DOHH2 (cell line): ENCODE measurements at regions not wholly inside any gene's neighbourhood (a gene's known extent, or its start where the extent isn't known, plus 50 kb on each side); places are given as distances from the start of the nearest gene placed in this dataset.

ENCODE experiments used
- H3F3A ChIP-seq: fragments of 200-600 bp; sonication (generic), shearing (Covaris generic); 2 replicates; pipeline ENCODE4 v1.6.0; 2016; ENCODE audit warnings: antibody characterized with exemption, mild to moderate bottlenecking; ENCODE audit not compliant: control insufficient read depth, insufficient read depth
- H3K27ac ChIP-seq: fragments of 200-600 bp; sonication (generic); 2 replicates; pipeline ENCODE4 v1.5.1; 2014; ENCODE audit warnings: low read depth, mild to moderate bottlenecking, low read length, moderate library complexity
- H3K27me3 ChIP-seq: fragments of 200-600 bp; sonication (generic); 2 replicates; pipeline ENCODE4 v1.6.1; 2014; ENCODE audit warnings: mild to moderate bottlenecking, low read length, mixed read lengths; ENCODE audit not compliant: control insufficient read depth
- H3K36me3 ChIP-seq: fragments of 200-600 bp; sonication (generic); 2 replicates; pipeline ENCODE4 v1.6.1; 2014; ENCODE audit warnings: mild to moderate bottlenecking, low read length, moderate library complexity, mixed read lengths; ENCODE audit not compliant: control insufficient read depth
- H3K4me1 ChIP-seq: fragments of 200-600 bp; sonication (generic); 2 replicates; pipeline ENCODE4 v1.6.1; 2014; ENCODE audit warnings: mild to moderate bottlenecking, low read length, mixed read lengths; ENCODE audit not compliant: control insufficient read depth
- H3K4me2 ChIP-seq: fragments of 200-600 bp; sonication (generic); 2 replicates; pipeline ENCODE4 v1.6.0; 2014; ENCODE audit warnings: mild to moderate bottlenecking, low read length, moderate library complexity
- H3K4me3 ChIP-seq: fragments of 200-600 bp; sonication (generic); 2 replicates; pipeline ENCODE4 v1.5.1; 2014; ENCODE audit warnings: mild to moderate bottlenecking, low read length, mixed read lengths
- H3K79me2 ChIP-seq: fragments of 200-600 bp; sonication (generic); 2 replicates; pipeline ENCODE4 v1.6.1; 2014; ENCODE audit warnings: mild to moderate bottlenecking, low read length, mixed read lengths; ENCODE audit not compliant: control insufficient read depth
- H3K9me2 ChIP-seq: fragments of 200-600 bp; sonication (generic); replicated peaks from 2 replicates; pipeline ENCODE4 v1.6.1; 2014; ENCODE audit warnings: mild to moderate bottlenecking, low read length, mixed read lengths; ENCODE audit not compliant: control insufficient read depth
- H3K9me3 ChIP-seq: fragments of 200-600 bp; sonication (generic); 2 replicates; pipeline ENCODE4 v1.6.1; 2014; ENCODE audit warnings: antibody characterized with exemption, low read length, mixed read lengths; ENCODE audit not compliant: control insufficient read depth, insufficient read depth
- H4K20me1 ChIP-seq: fragments of 200-600 bp; sonication (generic); 2 replicates; pipeline ENCODE4 v1.6.0; 2014; ENCODE audit warnings: low read depth, mild to moderate bottlenecking, antibody characterized with exemption, low read length, moderate library complexity; ENCODE audit not compliant: control insufficient read depth, insufficient read depth
- CTCF ChIP-seq: fragments of 200-600 bp; sonication (generic); IDR thresholded peaks from one replicate; pipeline ENCODE4 v1.5.1; 2014; ENCODE audit warnings: antibody characterized with exemption, mild to moderate bottlenecking, low read depth, low read length; ENCODE audit not compliant: poor library complexity, severe bottlenecking
- EZH2phosphoT487 ChIP-seq: fragments of 200-600 bp; sonication (generic); IDR thresholded peaks from 2 replicates; pipeline ENCODE4 v1.6.1; 2017; ENCODE audit warnings: borderline replicate concordance, mild to moderate bottlenecking, antibody characterized with exemption, low read length, moderate library complexity, mixed read lengths

DNA sequence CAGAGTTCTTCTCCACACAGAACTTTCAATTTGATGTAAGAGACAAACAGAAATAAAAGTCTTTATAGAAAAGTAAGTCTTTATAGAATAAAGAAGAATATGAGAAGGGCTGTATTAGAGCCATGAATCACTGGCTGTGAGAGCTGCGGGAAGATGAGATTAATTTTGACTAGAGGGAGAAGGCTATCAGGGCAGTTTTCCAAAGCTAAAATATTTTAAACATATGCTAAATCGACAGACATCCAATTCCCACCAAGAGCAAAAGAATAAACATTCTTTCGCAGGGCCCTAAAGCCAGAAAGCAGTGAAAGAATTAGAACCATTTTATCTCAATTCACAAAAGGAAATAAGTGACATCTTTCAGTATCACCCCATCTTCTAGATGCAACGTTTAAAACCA is 208.3 kb upstream of the MAP3K1 start:
- no peak overlapping the region for H3K4me2 ChIP-seq
- H3K9me3 ChIP-seq: peaks cover 8% of the 10 kb centered on the region; the same call in 1 of the 2 replicates
- H3K9me2 ChIP-seq: no peaks in the 10 kb centered on the region
- H3K27me3 ChIP-seq: no peaks in the 10 kb centered on the region
- H3K79me2 ChIP-seq: no peaks in the 10 kb centered on the region
- H4K20me1 ChIP-seq: no peaks in the 10 kb centered on the region
- H3K27ac ChIP-seq: no peak overlapping the region
- no peaks in the 10 kb centered on the region for H3K36me3 ChIP-seq
- H3K4me3 ChIP-seq: no peak overlapping the region
- TF ChIP-seq EZH2phosphoT487 (no peak), CTCF (no peak)
- H3F3A ChIP-seq: no peaks in the 10 kb centered on the region
- peaks cover 11% of the 10 kb centered on the region for H3K4me1 ChIP-seq

DNA sequence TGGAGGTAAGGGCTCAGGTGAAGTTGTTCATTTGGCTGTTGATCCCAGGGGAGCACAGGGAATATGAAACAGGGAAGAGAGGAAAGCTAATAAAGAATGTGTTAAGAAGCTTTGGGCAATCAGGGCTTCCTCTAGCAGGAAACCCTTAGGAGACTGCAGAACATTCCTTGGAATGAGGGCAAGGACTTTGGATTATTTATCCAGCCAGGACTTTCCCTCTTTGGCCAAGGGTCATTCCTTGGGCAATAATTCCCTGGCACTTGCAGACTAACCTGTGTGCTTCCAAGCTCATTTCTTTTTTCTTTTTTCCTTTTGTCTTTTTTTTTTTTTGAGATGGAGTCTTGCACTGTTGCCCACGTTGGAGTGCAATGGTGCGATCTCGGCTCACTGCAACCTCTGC is 209.2 kb upstream of the MAP3K1 start:
- H4K20me1 ChIP-seq: no peaks in the 10 kb centered on the region
- no peaks in the 10 kb centered on the region for H3K36me3 ChIP-seq
- no peak overlapping the region for H3K4me2 ChIP-seq
- H3F3A ChIP-seq: no peaks in the 10 kb centered on the region
- H3K9me2 ChIP-seq: no peaks in the 10 kb centered on the region
- H3K4me3 ChIP-seq: no peak overlapping the region
- H3K9me3 ChIP-seq: peaks cover 2% of the 10 kb centered on the region; the same call in 1 of the 2 replicates
- H3K4me1 ChIP-seq: peaks cover 11% of the 10 kb centered on the region
- no peaks in the 10 kb centered on the region for H3K79me2 ChIP-seq
- TF ChIP-seq CTCF (no peak), EZH2phosphoT487 (no peak)
- H3K27me3 ChIP-seq: no peaks in the 10 kb centered on the region
- H3K27ac ChIP-seq: no peak overlapping the region

GRCh38 chr5:56605231-56605630 is 210.1 kb upstream of the MAP3K1 start:
- H3K4me1 ChIP-seq: peaks cover 11% of the 10 kb centered on the region
- H4K20me1 ChIP-seq: no peaks in the 10 kb centered on the region
- TF ChIP-seq CTCF: no peak
- TF ChIP-seq EZH2phosphoT487: no peak
- H3K27ac ChIP-seq: no peak overlapping the region
- H3K9me3 ChIP-seq: no peaks in the 10 kb centered on the region
- no peaks in the 10 kb centered on the region for H3K9me2 ChIP-seq
- H3F3A ChIP-seq: no peaks in the 10 kb centered on the region
- H3K36me3 ChIP-seq: no peaks in the 10 kb centered on the region
- no peaks in the 10 kb centered on the region for H3K27me3 ChIP-seq
- H3K4me2 ChIP-seq: no peak overlapping the region
- no peaks in the 10 kb centered on the region for H3K79me2 ChIP-seq
- no peak overlapping the region for H3K4me3 ChIP-seq
